Activated CD4-positive, alpha-beta T cell treated with anti-CD3 and anti-CD28 coated beads for 4 hours (primary cell): ENCODE measurements at regions not wholly inside any gene's neighbourhood (a gene's known extent, or its start where the extent isn't known, plus 50 kb on each side); places are given as distances from the start of the nearest gene placed in this dataset.
"Not testable (repeated sequence)": the region's sequence is repeated elsewhere in the genome, so short reads cannot be mapped to it uniquely, and the experiment has no call there.

ENCODE experiments used
- DNase-seq, 2 donors: peaks; one replicate each; pipeline ENCODE4 v3.0.0-alpha.2; 2020

- no peak for DNase-seq
These were observed 1184.4 kb downstream of the RPA4 start for GRCh38 chrX:98068024-98068580.

GRCh38 chrX:98071331-98071730 is 1187.6 kb downstream of the RPA4 start:
- DNase-seq: no peak

GRCh38 chrX:98077440-98077839 is 1193.7 kb downstream of the RPA4 start:
- no peak for DNase-seq

- DNase-seq: no peak
These were observed 1228.0 kb downstream of the RPA4 start for GRCh38 chrX:98111684-98112083.

- DNase-seq: no peak
These were observed 1230.3 kb downstream of the RPA4 start for GRCh38 chrX:98114021-98114420.

GRCh38 chrX:98141466-98141865 is 1257.8 kb downstream of the RPA4 start:
- DNase-seq: no peak

GRCh38 chrX:98191003-98191402 is 1307.3 kb downstream of the RPA4 start:
- DNase-seq: no peak

GRCh38 chrX:98194036-98194435 is 1310.3 kb downstream of the RPA4 start:
- DNase-seq: no peak

- no peak for DNase-seq
These were observed 1320.1 kb downstream of the RPA4 start for GRCh38 chrX:98203800-98204199.

GRCh38 chrX:98207947-98208346 is 1324.2 kb downstream of the RPA4 start:
- DNase-seq: no peak

- no peak for DNase-seq
These were observed 1347.3 kb downstream of the RPA4 start for GRCh38 chrX:98231003-98231402.

- DNase-seq: not testable (repeated sequence)
These were observed 1356.4 kb downstream of the RPA4 start for GRCh38 chrX:98240061-98240460.

GRCh38 chrX:98263135-98263534 is 1379.4 kb downstream of the RPA4 start:
- no peak for DNase-seq

GRCh38 chrX:98289726-98290125 is 1406.0 kb downstream of the RPA4 start:
- DNase-seq: no peak

- no peak for DNase-seq
These were observed 1410.6 kb downstream of the RPA4 start for GRCh38 chrX:98294310-98294709.

- no peak for DNase-seq
These were observed 1412.4 kb downstream of the RPA4 start for GRCh38 chrX:98296129-98296528.

- no peak for DNase-seq
These were observed 1416.1 kb downstream of the RPA4 start for GRCh38 chrX:98299785-98300184.

GRCh38 chrX:98300536-98300935 is 1416.8 kb downstream of the RPA4 start:
- DNase-seq: not testable (repeated sequence)

GRCh38 chrX:98331407-98331806 is 1447.7 kb downstream of the RPA4 start:
- no peak for DNase-seq

- no peak for DNase-seq
These were observed 1454.8 kb downstream of the RPA4 start for GRCh38 chrX:98338544-98338943.

GRCh38 chrX:98350940-98351339 is 1467.2 kb downstream of the RPA4 start:
- DNase-seq: no peak

- no peak for DNase-seq
These were observed 1473.4 kb downstream of the RPA4 start for GRCh38 chrX:98357146-98357545.

- DNase-seq: no peak
These were observed 1478.9 kb downstream of the RPA4 start for GRCh38 chrX:98362630-98363029.

- no peak for DNase-seq
These were observed 1488.3 kb downstream of the RPA4 start for GRCh38 chrX:98371994-98372393.

- no peak for DNase-seq
These were observed 1495.4 kb downstream of the RPA4 start for GRCh38 chrX:98379134-98379533.

GRCh38 chrX:98380106-98380505 is 1496.4 kb downstream of the RPA4 start:
- no peak for DNase-seq
